A673 (cell line): ENCODE measurements at regions not wholly inside any gene's neighbourhood (a gene's known extent, or its start where the extent isn't known, plus 50 kb on each side); places are given as distances from the start of the nearest gene placed in this dataset.

Experiments
- BruUV-seq: library from RNA; stranded (reverse); fragments of 400-500 nt; replicated peaks from 2 replicates; lab custom pipeline; 2021; lab: Mats Ljungman, UMichigan
- CTCF ChIA-PET: fragments of 300-600 bp; sonication (Branson Sonifier 250); formaldehyde crosslinking; loops from one replicate; lab custom pipeline; 2022; ENCODE audit warnings: antibody characterized with exemption; lab: Charles Lee
- POLR2A ChIA-PET: fragments of 300-600 bp; sonication (Branson Sonifier 250); formaldehyde crosslinking; loops from one replicate; lab custom pipeline; 2022; ENCODE audit warnings: antibody characterized with exemption; ENCODE audit not compliant: low non-redundant PET; lab: Charles Lee
- DNase-seq: peaks from one replicate; pipeline ENCODE4 v3.0.0-alpha.2; 2015; ENCODE audit warnings: low spot score
- H3K27ac ChIP-seq: fragments of 200-600 bp; sonication (generic); 2 replicates; pipeline ENCODE4 v1.5.1; 2016; ENCODE audit warnings: mixed run types, low read depth, mild to moderate bottlenecking, mixed read lengths, antibody characterized with exemption, low read length; ENCODE audit not compliant: poor library complexity, severe bottlenecking
- H3K27me3 ChIP-seq: fragments of 200-600 bp; sonication (generic); replicated peaks from 2 replicates; pipeline ENCODE4 v1.6.1; 2017; ENCODE audit warnings: mixed run types, low read depth, mild to moderate bottlenecking, mixed read lengths, antibody characterized with exemption, low read length; ENCODE audit not compliant: insufficient read depth, poor library complexity
- H3K36me3 ChIP-seq: fragments of 200-600 bp; sonication (generic); 2 replicates; pipeline ENCODE4 v1.6.1; 2016; ENCODE audit warnings: mixed run types, mild to moderate bottlenecking, mixed read lengths, antibody characterized with exemption, low read length; ENCODE audit not compliant: insufficient read depth, poor library complexity, severe bottlenecking
- H3K4me1 ChIP-seq: fragments of 200-600 bp; sonication (generic); 2 replicates; pipeline ENCODE4 v1.6.1; 2017; ENCODE audit warnings: mixed run types, mild to moderate bottlenecking, mixed read lengths, antibody characterized with exemption, low read length; ENCODE audit not compliant: insufficient read depth, poor library complexity, severe bottlenecking
- H3K4me3 ChIP-seq: fragments of 200-600 bp; sonication (generic); 2 replicates; pipeline ENCODE4 v1.5.1; 2016; ENCODE audit warnings: low read depth, mixed run types, mild to moderate bottlenecking, mixed read lengths, low read length; ENCODE audit not compliant: poor library complexity, severe bottlenecking
- H3K9me3 ChIP-seq: fragments of 200-600 bp; sonication (generic); 2 replicates; pipeline ENCODE4 v1.6.1; 2016; ENCODE audit warnings: mixed run types, low read depth, mild to moderate bottlenecking, mixed read lengths, antibody characterized with exemption, low read length; ENCODE audit not compliant: poor library complexity, severe bottlenecking
- EZH2 ChIP-seq: fragments of 200-600 bp; sonication (generic); IDR thresholded peaks from 2 replicates; pipeline ENCODE4 v1.6.1; 2017; ENCODE audit warnings: borderline replicate concordance, low read depth, mild to moderate bottlenecking, mixed read lengths, antibody characterized with exemption, low read length; ENCODE audit not compliant: poor library complexity, severe bottlenecking
- intact Hi-C: fragments of 100-400 bp; cut with micrococcal nuclease; formaldehyde crosslinking; loops from one replicate; pipeline ENCODE4 v1.10.0; 2022; ENCODE audit not compliant: unreplicated experiment
- TF ChIP-seq, protein P1 (sequence below): fragments of 300-800, 200-600 bp; sonication (generic); conservative IDR thresholded peaks from 2 replicates; pipeline ENCODE4 v1.5.1; 2017; ENCODE audit warnings: low read depth, mild to moderate bottlenecking, antibody characterized with exemption, low read length, moderate library complexity, mixed read lengths

DNA sequence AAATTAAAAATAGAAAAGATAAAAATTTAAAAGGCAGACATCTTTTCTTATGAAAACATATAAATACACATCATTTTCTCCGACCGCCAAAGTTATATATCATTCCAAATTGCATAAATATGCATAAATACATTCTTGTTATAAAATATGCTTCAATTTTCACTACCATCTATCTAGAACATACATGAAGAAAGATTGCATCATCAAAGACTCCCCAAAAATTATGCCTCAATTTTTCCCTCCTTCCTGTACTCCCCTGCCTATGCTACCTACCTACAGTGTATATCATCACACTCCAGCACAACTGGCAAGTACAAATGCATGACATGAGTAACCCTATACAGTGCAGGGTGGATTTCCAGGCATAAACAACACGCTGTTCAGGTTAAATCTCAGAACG is 49.9 kb upstream of the TENT5A start:
- Histone ChIP-seq H3K9me3 (no peaks in the 10 kb centered on the region), H3K36me3 (no peaks in the 10 kb centered on the region), H3K27me3 (no peaks in the 10 kb centered on the region), H3K27ac (no peak overlapping the region), H3K4me3 (no peak overlapping the region), H3K4me1 (no peaks in the 10 kb centered on the region)
- intact Hi-C loops = no loop called here
- CTCF ChIA-PET = no interaction called here
- TF ChIP-seq EZH2 = no peak
- TF ChIP-seq, protein P1, sequence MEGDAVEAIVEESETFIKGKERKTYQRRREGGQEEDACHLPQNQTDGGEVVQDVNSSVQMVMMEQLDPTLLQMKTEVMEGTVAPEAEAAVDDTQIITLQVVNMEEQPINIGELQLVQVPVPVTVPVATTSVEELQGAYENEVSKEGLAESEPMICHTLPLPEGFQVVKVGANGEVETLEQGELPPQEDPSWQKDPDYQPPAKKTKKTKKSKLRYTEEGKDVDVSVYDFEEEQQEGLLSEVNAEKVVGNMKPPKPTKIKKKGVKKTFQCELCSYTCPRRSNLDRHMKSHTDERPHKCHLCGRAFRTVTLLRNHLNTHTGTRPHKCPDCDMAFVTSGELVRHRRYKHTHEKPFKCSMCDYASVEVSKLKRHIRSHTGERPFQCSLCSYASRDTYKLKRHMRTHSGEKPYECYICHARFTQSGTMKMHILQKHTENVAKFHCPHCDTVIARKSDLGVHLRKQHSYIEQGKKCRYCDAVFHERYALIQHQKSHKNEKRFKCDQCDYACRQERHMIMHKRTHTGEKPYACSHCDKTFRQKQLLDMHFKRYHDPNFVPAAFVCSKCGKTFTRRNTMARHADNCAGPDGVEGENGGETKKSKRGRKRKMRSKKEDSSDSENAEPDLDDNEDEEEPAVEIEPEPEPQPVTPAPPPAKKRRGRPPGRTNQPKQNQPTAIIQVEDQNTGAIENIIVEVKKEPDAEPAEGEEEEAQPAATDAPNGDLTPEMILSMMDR = no peak
- no peak for DNase-seq
- BruUV-seq = no TSS peak
- POLR2A ChIA-PET = no interaction called here
